Breast epithelium (tissue), 3 donors: ENCODE measurements at regions not wholly inside any gene's neighbourhood (a gene's known extent, or its start where the extent isn't known, plus 50 kb on each side); places are given as distances from the start of the nearest gene placed in this dataset.

ENCODE experiments used
- POLR2A ChIP-seq: fragments of 450-650 bp; IDR thresholded peaks from one replicate; pipeline ENCODE4 v1.6.1; 2016; ENCODE audit warnings: antibody characterized with exemption, mild to moderate bottlenecking, moderate library complexity
- POLR2AphosphoS5 ChIP-seq, 3 donors: sonication (generic); formaldehyde crosslinking; IDR thresholded peaks; one replicate each; pipeline ENCODE4 v1.6.1; 2017; ENCODE audit warnings: antibody characterized with exemption in 3 of 3
- TF ChIP-seq, protein P1 (sequence below), 3 donors: fragments of 450-650 bp; IDR thresholded peaks; one replicate each; pipeline ENCODE4 v1.5.1; 2016 to 2017; ENCODE audit warnings: antibody characterized with exemption in 3 of 3, mild to moderate bottlenecking in 3 of 3, moderate library complexity in 3 of 3

DNA sequence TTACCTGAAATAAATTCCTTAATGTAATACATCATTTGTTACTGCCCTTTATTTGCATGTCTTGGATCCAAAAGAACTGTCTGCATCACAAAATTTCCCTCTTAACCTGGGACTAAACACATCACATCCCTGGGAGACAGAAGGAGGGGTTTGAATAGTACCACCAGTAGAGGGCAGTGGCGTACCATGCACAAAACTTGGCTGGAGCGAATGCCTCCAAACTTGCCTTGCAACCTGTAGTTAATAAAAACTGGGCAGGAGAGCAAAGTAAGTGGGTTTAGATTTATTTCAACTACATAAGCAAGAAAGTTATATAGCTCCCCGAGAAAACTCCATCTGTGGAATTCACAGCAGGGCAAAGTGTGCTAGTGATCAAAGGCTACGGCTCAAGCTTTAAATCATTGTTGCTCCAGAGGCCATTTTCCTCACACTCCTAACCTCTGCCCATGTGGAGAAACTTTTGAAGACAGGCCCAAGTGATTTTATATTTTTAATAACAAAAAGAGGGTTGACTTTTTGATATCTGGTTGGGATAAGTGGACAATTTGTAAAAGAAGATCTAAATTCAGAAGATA is 1176.7 kb upstream of the SEL1L start:
- TF ChIP-seq POLR2A (no peak), POLR2AphosphoS5 (IDR thresholded peaks at IDR 0.05) (no peak)
- TF ChIP-seq, protein P1, sequence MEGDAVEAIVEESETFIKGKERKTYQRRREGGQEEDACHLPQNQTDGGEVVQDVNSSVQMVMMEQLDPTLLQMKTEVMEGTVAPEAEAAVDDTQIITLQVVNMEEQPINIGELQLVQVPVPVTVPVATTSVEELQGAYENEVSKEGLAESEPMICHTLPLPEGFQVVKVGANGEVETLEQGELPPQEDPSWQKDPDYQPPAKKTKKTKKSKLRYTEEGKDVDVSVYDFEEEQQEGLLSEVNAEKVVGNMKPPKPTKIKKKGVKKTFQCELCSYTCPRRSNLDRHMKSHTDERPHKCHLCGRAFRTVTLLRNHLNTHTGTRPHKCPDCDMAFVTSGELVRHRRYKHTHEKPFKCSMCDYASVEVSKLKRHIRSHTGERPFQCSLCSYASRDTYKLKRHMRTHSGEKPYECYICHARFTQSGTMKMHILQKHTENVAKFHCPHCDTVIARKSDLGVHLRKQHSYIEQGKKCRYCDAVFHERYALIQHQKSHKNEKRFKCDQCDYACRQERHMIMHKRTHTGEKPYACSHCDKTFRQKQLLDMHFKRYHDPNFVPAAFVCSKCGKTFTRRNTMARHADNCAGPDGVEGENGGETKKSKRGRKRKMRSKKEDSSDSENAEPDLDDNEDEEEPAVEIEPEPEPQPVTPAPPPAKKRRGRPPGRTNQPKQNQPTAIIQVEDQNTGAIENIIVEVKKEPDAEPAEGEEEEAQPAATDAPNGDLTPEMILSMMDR (IDR thresholded peaks at IDR 0.05), result peak in 2 of 3 donors; percentile 46 to 63
